Peyer's patch (tissue), 4 donors: ENCODE measurements at regions not wholly inside any gene's neighbourhood (a gene's known extent, or its start where the extent isn't known, plus 50 kb on each side); places are given as distances from the start of the nearest gene placed in this dataset.
A peak's percentile ranks its signal among the peaks of the same experiment; 100 is the strongest.

Source experiments
- DNase-seq, 3 donors: peaks; one replicate each; pipeline ENCODE4 v3.0.0-alpha.2; 2017 to 2019
- H3K27ac ChIP-seq, 4 donors: fragments of 200-600 bp; sonication (generic); one replicate each; pipeline ENCODE4 v1.5.1; 2016 to 2019
- H3K27me3 ChIP-seq, 2 donors: fragments of 200-600 bp; sonication (generic); one replicate each; pipeline ENCODE4 v1.5.1; 2019
- H3K36me3 ChIP-seq, 3 donors: fragments of 200-600 bp; sonication (generic); one replicate each; pipeline ENCODE4 v1.5.1; 2016 to 2019
- H3K4me1 ChIP-seq, 4 donors: fragments of 200-600 bp; sonication (generic); one replicate each; pipeline ENCODE4 v1.5.1; 2016 to 2019
- H3K4me3 ChIP-seq, 4 donors: fragments of 200-600 bp; sonication (generic); 1 replicate in 3 of 4; 2 replicates in 1 of 4; pipeline ENCODE4 v1.5.1; 2016 to 2019; ENCODE audit warnings: mild to moderate bottlenecking in 1 of 4
- H3K9me3 ChIP-seq, 4 donors: fragments of 200-600 bp; sonication (generic); one replicate each; pipeline ENCODE4 v1.5.1; 2016 to 2019; ENCODE audit warnings: mild to moderate bottlenecking in 1 of 4
- POLR2A ChIP-seq, 2 donors: fragments of 450-650 bp; IDR thresholded peaks; one replicate each; pipeline ENCODE4 v1.5.1; 2017; ENCODE audit warnings: antibody characterized with exemption in 2 of 2, mild to moderate bottlenecking in 2 of 2, moderate library complexity in 2 of 2
- TF ChIP-seq, protein P1 (sequence below), 6 experiments: fragments of 450-650 bp in 4 of 6; fragments of 200-600 bp in 2 of 6; sonication (generic) in 1 of 6; IDR thresholded peaks; one replicate each; pipeline ENCODE4 v1.5.1; 2017 to 2019; ENCODE audit warnings: antibody characterized with exemption in 6 of 6, mild to moderate bottlenecking in 3 of 6, moderate library complexity in 1 of 6

DNA sequence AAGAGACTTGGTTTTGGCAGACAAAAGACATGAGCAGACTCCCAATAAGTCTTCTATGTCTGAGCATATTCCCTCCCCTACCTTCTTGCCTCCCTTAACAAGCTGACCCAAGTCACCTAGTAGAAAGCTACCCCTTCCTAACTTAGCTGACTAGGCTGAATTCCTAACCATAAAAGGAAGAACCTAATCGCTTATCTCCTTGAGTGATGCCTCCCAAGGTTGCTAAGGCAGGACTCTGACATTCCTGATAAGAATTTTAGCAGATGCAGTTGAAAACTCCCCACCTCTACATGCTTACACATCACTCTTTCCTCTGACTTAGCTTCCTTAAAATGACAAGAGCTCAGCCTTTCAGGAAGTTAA lies 704.7 kb upstream of the MBL2 start:
- no peak for TF ChIP-seq POLR2A (IDR thresholded peaks at IDR 0.05)
- TF ChIP-seq, protein P1, sequence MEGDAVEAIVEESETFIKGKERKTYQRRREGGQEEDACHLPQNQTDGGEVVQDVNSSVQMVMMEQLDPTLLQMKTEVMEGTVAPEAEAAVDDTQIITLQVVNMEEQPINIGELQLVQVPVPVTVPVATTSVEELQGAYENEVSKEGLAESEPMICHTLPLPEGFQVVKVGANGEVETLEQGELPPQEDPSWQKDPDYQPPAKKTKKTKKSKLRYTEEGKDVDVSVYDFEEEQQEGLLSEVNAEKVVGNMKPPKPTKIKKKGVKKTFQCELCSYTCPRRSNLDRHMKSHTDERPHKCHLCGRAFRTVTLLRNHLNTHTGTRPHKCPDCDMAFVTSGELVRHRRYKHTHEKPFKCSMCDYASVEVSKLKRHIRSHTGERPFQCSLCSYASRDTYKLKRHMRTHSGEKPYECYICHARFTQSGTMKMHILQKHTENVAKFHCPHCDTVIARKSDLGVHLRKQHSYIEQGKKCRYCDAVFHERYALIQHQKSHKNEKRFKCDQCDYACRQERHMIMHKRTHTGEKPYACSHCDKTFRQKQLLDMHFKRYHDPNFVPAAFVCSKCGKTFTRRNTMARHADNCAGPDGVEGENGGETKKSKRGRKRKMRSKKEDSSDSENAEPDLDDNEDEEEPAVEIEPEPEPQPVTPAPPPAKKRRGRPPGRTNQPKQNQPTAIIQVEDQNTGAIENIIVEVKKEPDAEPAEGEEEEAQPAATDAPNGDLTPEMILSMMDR (IDR thresholded peaks at IDR 0.05): no peak
- no peak for DNase-seq
- no peaks in the 10 kb centered on the region for H3K9me3 ChIP-seq
- H3K36me3 ChIP-seq: no peaks in the 10 kb centered on the region
- H3K27ac ChIP-seq: no peak overlapping the region
- H3K4me3 ChIP-seq: no peak overlapping the region
- H3K27me3 ChIP-seq: no peaks in the 10 kb centered on the region
- H3K4me1 ChIP-seq: no peaks in the 10 kb centered on the region

GRCh38 chr10:53476650-53477312 lies 704.2 kb upstream of the MBL2 start:
- H3K9me3 ChIP-seq: no peaks in the 10 kb centered on the region
- TF ChIP-seq, protein P1 (IDR thresholded peaks at IDR 0.05): no peak
- TF ChIP-seq POLR2A (IDR thresholded peaks at IDR 0.05): no peak
- no peak overlapping the region for H3K4me3 ChIP-seq
- H3K4me1 ChIP-seq: no peaks in the 10 kb centered on the region
- no peaks in the 10 kb centered on the region for H3K27me3 ChIP-seq
- no peaks in the 10 kb centered on the region for H3K36me3 ChIP-seq
- no peak overlapping the region for H3K27ac ChIP-seq
- DNase-seq: no peak

- Histone ChIP-seq H3K4me3 (no peak overlapping the region), H3K36me3 (no peaks in the 10 kb centered on the region), H3K27ac (no peak overlapping the region), H3K9me3 (no peaks in the 10 kb centered on the region), H3K27me3 (no peaks in the 10 kb centered on the region), H3K4me1 (no peaks in the 10 kb centered on the region)
- DNase-seq: no peak
- TF ChIP-seq POLR2A (IDR thresholded peaks at IDR 0.05): no peak
- TF ChIP-seq, protein P1 (IDR thresholded peaks at IDR 0.05): no peak
These were observed 696.8 kb upstream of the MBL2 start for GRCh38 chr10:53469383-53469782.

- Histone ChIP-seq H3K9me3 (no peaks in the 10 kb centered on the region), H3K27me3 (no peaks in the 10 kb centered on the region), H3K4me3 (no peak overlapping the region), H3K4me1 (no peaks in the 10 kb centered on the region), H3K27ac (no peak overlapping the region), H3K36me3 (no peaks in the 10 kb centered on the region)
- no peak for DNase-seq
- TF ChIP-seq POLR2A (IDR thresholded peaks at IDR 0.05): no peak
These were observed 691.0 kb upstream of the MBL2 start for GRCh38 chr10:53463539-53463938.

- Histone ChIP-seq H3K4me3 (no peak overlapping the region), H3K4me1 (no peaks in the 10 kb centered on the region), H3K36me3 (no peaks in the 10 kb centered on the region), H3K27ac (no peak overlapping the region), H3K27me3 (no peaks in the 10 kb centered on the region), H3K9me3 (no peaks in the 10 kb centered on the region)
- TF ChIP-seq, protein P1 (IDR thresholded peaks at IDR 0.05): no peak
- TF ChIP-seq POLR2A (IDR thresholded peaks at IDR 0.05): no peak
- no peak for DNase-seq
These were observed 685.4 kb upstream of the MBL2 start for GRCh38 chr10:53458007-53458406.

DNA sequence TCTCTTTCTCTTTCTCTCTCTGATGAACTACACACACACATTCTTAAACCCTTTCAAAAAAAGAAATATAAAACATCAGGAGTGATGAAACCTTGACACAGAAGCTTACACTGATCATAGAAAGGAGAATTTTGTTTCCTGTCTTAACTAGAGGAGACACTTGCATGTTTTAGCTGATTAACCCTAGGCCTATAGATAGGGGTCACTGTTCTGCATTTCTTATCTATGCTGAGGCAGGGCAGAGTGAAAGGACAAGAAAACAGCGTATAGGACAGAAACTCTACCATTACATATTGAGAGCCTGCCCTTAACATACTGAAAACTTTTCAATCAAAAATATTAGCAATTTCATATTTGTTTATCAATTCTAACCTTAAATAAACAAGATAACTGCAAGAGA lies 680.6 kb upstream of the MBL2 start:
- H3K4me3 ChIP-seq: no peak overlapping the region
- no peaks in the 10 kb centered on the region for H3K9me3 ChIP-seq
- H3K36me3 ChIP-seq: no peaks in the 10 kb centered on the region
- DNase-seq: no peak
- no peaks in the 10 kb centered on the region for H3K27me3 ChIP-seq
- H3K4me1 ChIP-seq: no peaks in the 10 kb centered on the region
- TF ChIP-seq POLR2A (IDR thresholded peaks at IDR 0.05): no peak
- TF ChIP-seq, protein P1 (IDR thresholded peaks at IDR 0.05): peak in 1 of 6 experiments; percentile 26
- no peak overlapping the region for H3K27ac ChIP-seq
